ENCODE measurements at regions not wholly inside any gene's neighbourhood (a gene's known extent, or its start where the extent isn't known, plus 50 kb on each side); places are given as distances from the start of the nearest gene placed in this dataset.

- TF ChIP-seq CTCF (IDR thresholded peaks at IDR 0.05) (no peak), POLR2AphosphoS5 (IDR thresholded peaks at IDR 0.05) (no peak)
Observed at GRCh38 chr6:126167726-126168125, 172.2 kb upstream of the CENPW start.
